Activated CD4-positive, alpha-beta T cell treated with anti-CD3 and anti-CD28 coated beads for 36 hours (primary cell): ENCODE measurements at regions not wholly inside any gene's neighbourhood (a gene's known extent, or its start where the extent isn't known, plus 50 kb on each side); places are given as distances from the start of the nearest gene placed in this dataset.

Experiments
- ATAC-seq: fragments of 200-7000 bp; cut with Tn5 transposase; one replicate; pipeline ENCODE4 v1.10.0; 2021; ENCODE audit warnings: mild to moderate bottlenecking, moderate library complexity
- CTCF ChIA-PET: fragments of 350-600 bp; sonication (Branson Sonifier 250); formaldehyde crosslinking; loops from one replicate; lab custom pipeline; 2021; ENCODE audit warnings: antibody characterized with exemption; lab: Charles Lee
- POLR2A ChIA-PET: fragments of 350-600 bp; sonication (Branson Sonifier 250); formaldehyde crosslinking; loops from one replicate; lab custom pipeline; 2021; ENCODE audit warnings: antibody characterized with exemption, inconsistent platforms; lab: Charles Lee
- DNase-seq: peaks from one replicate; pipeline ENCODE4 v3.0.0-alpha.2; 2020
- H3K27ac Mint-ChIP-seq: one replicate; pipeline ENCODE4 v1.8.0; 2021; ENCODE audit warnings: mixed read lengths
- H3K27me3 Mint-ChIP-seq: one replicate; pipeline ENCODE4 v1.8.0; 2021; ENCODE audit warnings: mixed read lengths
- H3K36me3 Mint-ChIP-seq: one replicate; pipeline ENCODE4 v1.8.0; 2021; ENCODE audit warnings: low read depth, mixed read lengths
- H3K4me1 Mint-ChIP-seq: one replicate; pipeline ENCODE4 v1.8.0; 2021; ENCODE audit warnings: mixed read lengths
- H3K4me3 Mint-ChIP-seq: one replicate; pipeline ENCODE4 v1.8.0; 2021; ENCODE audit warnings: mild to moderate bottlenecking, moderate library complexity, mixed read lengths
- H3K9me3 Mint-ChIP-seq: one replicate; pipeline ENCODE4 v1.8.0; 2021; ENCODE audit warnings: low read depth, mixed read lengths
- intact Hi-C, 2 experiments: fragments of 100-400 bp; cut with DNase I in 1 of 2; cut with micrococcal nuclease in 1 of 2; formaldehyde crosslinking; loops; one replicate each; pipeline versions ENCODE4 v1.14.2 to v1.15.1; 2022 to 2024; cut with DNase I, micrococcal nuclease

GRCh38 chr14:65223636-65224035, 121.3 kb upstream of the MAX start:
- ATAC-seq (no peak), DNase-seq (no peak)
- ChIA-PET POLR2A (no interaction called here), CTCF (interaction anchor here (0.6 to 1.1 kb wide), 4 partner anchors 109 to 736 kb away, joined by 3 to 4 read pairs (median 4); no protein-coding TSS in a partner anchor)
- H3K4me1 Mint-ChIP-seq, result peaks cover 37% of the 10 kb centered on the region
- no peaks in the 10 kb centered on the region for H3K9me3 Mint-ChIP-seq
- intact Hi-C loops, result loop anchor here (2.0 to 5.0 kb wide), 3 partner anchors 17 to 189 kb away; partner anchors contain the start of gene FUT8 (in 1 of the 2)
- no peaks in the 10 kb centered on the region for H3K36me3 Mint-ChIP-seq
- no peak overlapping the region for H3K27ac Mint-ChIP-seq
- no peaks in the 10 kb centered on the region for H3K27me3 Mint-ChIP-seq
- H3K4me3 Mint-ChIP-seq, result no peak overlapping the region

DNA sequence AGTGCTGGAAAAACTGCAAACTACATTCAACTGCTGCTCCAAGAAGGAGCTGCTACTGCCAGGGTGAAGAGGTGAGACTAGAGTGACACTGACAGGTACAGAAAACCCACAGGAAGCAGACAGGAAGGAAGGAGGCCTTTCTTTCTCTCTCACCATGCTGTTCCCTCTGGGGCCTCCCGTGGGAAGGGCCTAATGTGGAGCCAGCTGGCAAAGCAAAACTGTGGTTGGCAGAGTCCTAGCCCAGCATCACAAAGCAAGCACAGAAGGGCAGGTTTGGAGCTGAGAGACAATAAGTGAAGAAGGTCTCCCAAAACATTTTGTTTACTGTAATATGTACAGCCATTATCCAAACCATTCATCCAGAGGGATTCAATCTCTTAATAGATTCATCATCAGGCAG, 122.5 kb upstream of the MAX start:
- DNase-seq (no peak), ATAC-seq (no peak)
- ChIA-PET CTCF (interaction anchor here (0.6 to 1.2 kb wide), 3 partner anchors 108 to 187 kb away, joined by 3 read pairs; no protein-coding TSS in a partner anchor), POLR2A (interaction anchor here (0.6 to 0.8 kb wide), 3 partner anchors 19 to 187 kb away, joined by 3 read pairs; no protein-coding TSS in a partner anchor)
- H3K9me3 Mint-ChIP-seq, result no peaks in the 10 kb centered on the region
- H3K4me1 Mint-ChIP-seq, result peaks cover 48% of the 10 kb centered on the region
- no peaks in the 10 kb centered on the region for H3K36me3 Mint-ChIP-seq
- no peaks in the 10 kb centered on the region for H3K27me3 Mint-ChIP-seq
- no peak overlapping the region for H3K4me3 Mint-ChIP-seq
- H3K27ac Mint-ChIP-seq, result no peak overlapping the region
- intact Hi-C loops, result loop anchor here (5.0 kb wide), 2 partner anchors 78 to 143 kb away; no protein-coding TSS in a partner anchor

DNA sequence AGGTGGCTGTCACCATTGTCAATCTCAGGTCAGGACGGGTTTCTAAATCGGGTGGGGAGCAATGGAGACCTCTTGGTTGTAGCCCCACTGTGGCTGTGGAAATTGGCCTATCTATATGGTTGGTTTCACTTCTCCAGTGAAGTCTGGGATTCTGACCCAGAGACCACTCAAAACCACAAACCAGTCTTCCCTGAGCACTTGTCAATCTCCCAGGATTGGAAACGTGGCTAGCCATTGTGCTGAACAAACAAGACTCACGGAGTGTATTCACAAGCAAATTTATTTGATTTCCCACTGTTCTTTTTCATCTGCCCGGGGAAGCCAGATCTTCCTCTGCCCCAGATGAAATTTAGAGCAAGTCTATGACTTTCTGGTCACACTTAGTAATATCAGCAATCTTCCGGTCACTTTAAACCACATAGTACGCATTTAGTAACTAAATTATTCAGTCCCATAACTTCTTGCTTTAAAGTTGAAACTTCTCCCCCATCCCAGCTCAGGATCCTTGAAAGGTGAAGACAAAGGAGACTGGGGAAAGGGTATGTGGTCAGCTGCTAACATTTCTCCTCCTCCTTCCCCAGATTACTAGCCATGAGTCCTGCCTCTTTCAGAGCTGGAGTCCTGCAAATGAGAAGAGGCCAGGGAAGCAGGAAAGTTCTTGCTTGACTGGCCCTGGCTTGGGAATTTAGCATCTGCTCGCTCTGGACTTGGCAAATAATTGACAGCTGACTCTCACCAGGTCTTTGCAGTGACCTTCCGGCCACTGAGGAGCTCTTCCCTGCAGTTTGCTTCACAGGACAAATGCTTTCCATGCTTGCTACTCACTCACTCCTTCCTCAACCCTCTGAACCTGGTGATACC, 123.2 kb upstream of the MAX start:
- Mint-ChIP-seq H3K4me3 (no peak overlapping the region), H3K9me3 (no peaks in the 10 kb centered on the region), H3K27me3 (no peaks in the 10 kb centered on the region), H3K36me3 (no peaks in the 10 kb centered on the region), H3K4me1 (peaks cover 56% of the 10 kb centered on the region), H3K27ac (no peak overlapping the region)
- ATAC-seq (no peak), DNase-seq (no peak)
- POLR2A ChIA-PET, result interaction anchor here (0.6 to 0.8 kb wide), 3 partner anchors 20 to 186 kb away, joined by 3 read pairs; no protein-coding TSS in a partner anchor
- CTCF ChIA-PET, result interaction anchor here (1.0 kb wide), 1 partner anchor 36 kb away, joined by 4 read pairs; no protein-coding TSS in a partner anchor
- intact Hi-C loops, result loop anchor here in 1 of 2 experiments (5.0 kb wide), 1 partner anchor 77 kb away; no protein-coding TSS in a partner anchor

DNA sequence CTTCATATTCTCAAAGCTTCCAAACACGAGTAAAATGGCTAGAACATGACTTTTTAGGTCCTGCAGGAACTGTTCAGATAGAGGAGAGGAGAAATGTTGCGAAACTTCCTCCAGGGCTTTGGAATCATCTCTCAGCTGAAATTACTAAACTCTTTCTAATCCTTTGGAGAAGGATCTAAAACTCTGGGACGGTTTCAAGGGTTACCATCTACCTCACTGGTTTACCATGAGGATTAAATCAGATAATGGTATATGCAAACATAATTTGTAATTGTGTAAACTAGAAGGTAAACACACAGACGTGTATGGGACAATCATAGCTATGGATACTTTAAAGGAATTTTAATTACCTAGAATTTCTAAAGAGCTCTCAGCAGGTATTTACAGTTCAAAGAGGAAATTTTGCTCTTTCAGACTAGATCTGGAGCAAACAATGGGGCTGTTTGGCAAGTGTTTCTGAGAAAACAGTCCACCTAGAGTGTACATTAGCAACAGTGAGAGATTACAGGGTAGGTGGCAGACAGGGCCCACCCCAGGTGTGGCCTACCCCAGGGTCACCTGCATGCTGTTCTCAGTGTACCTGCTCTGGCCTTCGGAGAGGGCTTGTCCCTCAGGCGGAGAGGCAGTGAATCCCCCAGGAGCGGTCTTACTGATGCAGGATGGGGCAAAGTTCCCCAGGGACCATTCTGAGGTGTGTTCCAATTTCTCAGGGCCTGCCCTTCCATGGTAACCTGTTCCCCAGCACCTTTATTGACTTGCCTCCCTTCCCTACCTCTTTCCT, 124.7 kb upstream of the MAX start:
- intact Hi-C loops, result loop anchor here in 1 of 2 experiments (5.0 kb wide), 1 partner anchor 75 kb away; no protein-coding TSS in a partner anchor
- Mint-ChIP-seq H3K27me3 (no peaks in the 10 kb centered on the region), H3K4me3 (no peak overlapping the region), H3K9me3 (no peaks in the 10 kb centered on the region), H3K27ac (no peak overlapping the region), H3K4me1 (peaks cover 56% of the 10 kb centered on the region), H3K36me3 (no peaks in the 10 kb centered on the region)
- CTCF ChIA-PET, result interaction anchor here (0.7 to 1.0 kb wide), 2 partner anchors 34 to 65 kb away, joined by 3 to 4 read pairs; no protein-coding TSS in a partner anchor
- POLR2A ChIA-PET, result interaction anchor here (0.6 kb wide), 1 partner anchor 63 kb away, joined by 10 read pairs; no protein-coding TSS in a partner anchor
- DNase-seq (no peak), ATAC-seq (no peak)

- Mint-ChIP-seq H3K4me1 (peaks cover 46% of the 10 kb centered on the region), H3K27ac (peak overlapping the region; percentile 61), H3K27me3 (no peaks in the 10 kb centered on the region), H3K4me3 (no peak overlapping the region), H3K36me3 (no peaks in the 10 kb centered on the region), H3K9me3 (no peaks in the 10 kb centered on the region)
- DNase-seq (no peak), ATAC-seq (peak; percentile 47)
- ChIA-PET POLR2A (no interaction called here), CTCF (interaction anchor here (2.1 kb wide), 1 partner anchor 8 kb away, joined by 4 read pairs; no protein-coding TSS in a partner anchor)
- intact Hi-C loops, result loop anchor here in 1 of 2 experiments (5.0 kb wide), 1 partner anchor 74 kb away; no protein-coding TSS in a partner anchor
These were observed 126.1 kb upstream of the MAX start for GRCh38 chr14:65228436-65228835.

- H3K4me1 Mint-ChIP-seq, result peaks cover 47% of the 10 kb centered on the region
- CTCF ChIA-PET, result interaction anchor here (0.6 to 2.1 kb wide), 3 partner anchors 9 to 582 kb away, joined by 3 to 4 read pairs (median 3); no protein-coding TSS in a partner anchor
- DNase-seq (no peak), ATAC-seq (no peak)
- no peaks in the 10 kb centered on the region for H3K36me3 Mint-ChIP-seq
- H3K9me3 Mint-ChIP-seq, result no peaks in the 10 kb centered on the region
- peak overlapping the region; percentile 71 for H3K4me3 Mint-ChIP-seq
- intact Hi-C loops, result loop anchor here in 1 of 2 experiments (5.0 kb wide), 1 partner anchor 73 kb away; no protein-coding TSS in a partner anchor
- peak overlapping the region; percentile 92 for H3K27ac Mint-ChIP-seq
- POLR2A ChIA-PET, result no interaction called here
- H3K27me3 Mint-ChIP-seq, result no peaks in the 10 kb centered on the region
These were observed 126.8 kb upstream of the MAX start for GRCh38 chr14:65228956-65229747.

- intact Hi-C loops, result loop anchor here in 1 of 2 experiments (5.0 kb wide), 1 partner anchor 72 kb away; no protein-coding TSS in a partner anchor
- POLR2A ChIA-PET, result interaction anchor here (0.7 kb wide), 1 partner anchor 269 kb away, joined by 3 read pairs; no protein-coding TSS in a partner anchor
- CTCF ChIA-PET, result interaction anchor here (0.6 to 2.1 kb wide), 3 partner anchors 10 to 582 kb away, joined by 3 to 4 read pairs (median 3); no protein-coding TSS in a partner anchor
These were observed 127.7 kb upstream of the MAX start for GRCh38 chr14:65229748-65230728.

DNA sequence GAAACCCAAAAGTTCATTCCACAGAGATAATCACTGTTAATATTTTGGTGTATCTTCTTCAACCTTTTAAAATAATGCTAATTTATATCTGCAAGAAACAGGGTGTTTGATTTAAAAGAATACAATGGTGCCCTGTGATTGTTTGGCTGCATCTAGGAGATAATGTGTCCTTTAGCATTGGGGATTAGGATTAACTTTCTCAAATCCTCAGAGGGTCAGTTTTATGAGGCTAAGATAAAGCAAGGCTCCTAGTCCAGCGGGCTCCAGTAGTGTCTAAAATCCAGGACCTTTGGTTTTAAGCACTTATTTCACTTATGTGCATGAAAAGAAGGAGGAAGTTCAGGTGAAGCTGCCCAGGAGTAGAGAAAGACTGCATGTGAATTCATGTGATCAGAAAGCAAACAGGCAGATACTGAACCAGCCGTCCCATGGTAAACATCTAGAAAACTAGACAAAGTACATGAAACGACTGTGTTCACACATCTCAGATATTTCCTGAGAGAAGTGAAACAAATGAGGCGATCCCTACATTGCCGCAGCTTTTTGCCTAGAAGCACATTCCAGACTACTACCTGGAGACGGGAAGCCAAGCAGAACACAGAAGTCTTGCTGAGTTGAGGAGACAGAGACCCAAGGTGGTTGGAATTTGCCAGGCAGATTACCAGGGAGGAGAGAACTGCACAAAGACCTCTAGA, 129.1 kb upstream of the MAX start:
- H3K27ac Mint-ChIP-seq, result no peak overlapping the region
- H3K4me1 Mint-ChIP-seq, result peaks cover 31% of the 10 kb centered on the region
- H3K36me3 Mint-ChIP-seq, result no peaks in the 10 kb centered on the region
- ATAC-seq, result no peak
- H3K27me3 Mint-ChIP-seq, result no peaks in the 10 kb centered on the region
- ChIA-PET CTCF (interaction anchor here (0.7 to 0.9 kb wide), 3 partner anchors 11 to 763 kb away, joined by 3 to 4 read pairs (median 3); no protein-coding TSS in a partner anchor), POLR2A (interaction anchor here (0.6 kb wide), 1 partner anchor 22 kb away, joined by 4 read pairs; no protein-coding TSS in a partner anchor)
- no peak overlapping the region for H3K4me3 Mint-ChIP-seq
- DNase-seq, result no peak
- no peaks in the 10 kb centered on the region for H3K9me3 Mint-ChIP-seq
- intact Hi-C loops, result no loop called here

More at GRCh38 chr14:65229748-65230728, 127.7 kb upstream of the MAX start:
- Mint-ChIP-seq H3K4me1 (peaks cover 41% of the 10 kb centered on the region), H3K27ac (peak overlapping the region; percentile 92), H3K4me3 (peak overlapping the region; percentile 71), H3K36me3 (no peaks in the 10 kb centered on the region), H3K27me3 (no peaks in the 10 kb centered on the region), H3K9me3 (no peaks in the 10 kb centered on the region)
- ATAC-seq (peak; percentile 84), DNase-seq (peak; percentile 65)
